ENCODE measurements at regions not wholly inside any gene's neighbourhood (a gene's known extent, or its start where the extent isn't known, plus 50 kb on each side); places are given as distances from the start of the nearest gene placed in this dataset.

- no peaks in the 10 kb centered on the region for H3K4me1 Mint-ChIP-seq (ENCODE audit: unreplicated experiment)
- H3K9me3 Mint-ChIP-seq (ENCODE audit: unreplicated experiment) = no peaks in the 10 kb centered on the region
- no peak for DNase-seq (ENCODE audit: extremely low spot score, unreplicated experiment)
- peaks cover 5% of the 10 kb centered on the region for H3K27me3 Mint-ChIP-seq (ENCODE audit: unreplicated experiment)
- TF ChIP-seq, protein P1, sequence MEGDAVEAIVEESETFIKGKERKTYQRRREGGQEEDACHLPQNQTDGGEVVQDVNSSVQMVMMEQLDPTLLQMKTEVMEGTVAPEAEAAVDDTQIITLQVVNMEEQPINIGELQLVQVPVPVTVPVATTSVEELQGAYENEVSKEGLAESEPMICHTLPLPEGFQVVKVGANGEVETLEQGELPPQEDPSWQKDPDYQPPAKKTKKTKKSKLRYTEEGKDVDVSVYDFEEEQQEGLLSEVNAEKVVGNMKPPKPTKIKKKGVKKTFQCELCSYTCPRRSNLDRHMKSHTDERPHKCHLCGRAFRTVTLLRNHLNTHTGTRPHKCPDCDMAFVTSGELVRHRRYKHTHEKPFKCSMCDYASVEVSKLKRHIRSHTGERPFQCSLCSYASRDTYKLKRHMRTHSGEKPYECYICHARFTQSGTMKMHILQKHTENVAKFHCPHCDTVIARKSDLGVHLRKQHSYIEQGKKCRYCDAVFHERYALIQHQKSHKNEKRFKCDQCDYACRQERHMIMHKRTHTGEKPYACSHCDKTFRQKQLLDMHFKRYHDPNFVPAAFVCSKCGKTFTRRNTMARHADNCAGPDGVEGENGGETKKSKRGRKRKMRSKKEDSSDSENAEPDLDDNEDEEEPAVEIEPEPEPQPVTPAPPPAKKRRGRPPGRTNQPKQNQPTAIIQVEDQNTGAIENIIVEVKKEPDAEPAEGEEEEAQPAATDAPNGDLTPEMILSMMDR (IDR thresholded peaks at IDR 0.05) = no peak
- no peak overlapping the region for H3K27ac Mint-ChIP-seq (ENCODE audit: unreplicated experiment)
- no peak overlapping the region for H3K4me3 Mint-ChIP-seq (ENCODE audit: unreplicated experiment)
- H3K36me3 Mint-ChIP-seq (ENCODE audit: unreplicated experiment) = no peaks in the 10 kb centered on the region
Measured at GRCh38 chr3:59254433-59254832, 204.6 kb upstream of the CFAP20DC start.

- DNase-seq (ENCODE audit: extremely low spot score, unreplicated experiment) = no peak
- Mint-ChIP-seq H3K36me3 (ENCODE audit: unreplicated experiment) (no peaks in the 10 kb centered on the region), H3K4me1 (ENCODE audit: unreplicated experiment) (no peaks in the 10 kb centered on the region), H3K9me3 (ENCODE audit: unreplicated experiment) (no peaks in the 10 kb centered on the region), H3K4me3 (ENCODE audit: unreplicated experiment) (no peak overlapping the region), H3K27me3 (ENCODE audit: unreplicated experiment) (peaks cover under 1% of the 10 kb centered on the region), H3K27ac (ENCODE audit: unreplicated experiment) (no peak overlapping the region)
- TF ChIP-seq, protein P1 (IDR thresholded peaks at IDR 0.05) = no peak
Measured at GRCh38 chr3:59253523-59253922, 203.7 kb upstream of the CFAP20DC start.

DNA sequence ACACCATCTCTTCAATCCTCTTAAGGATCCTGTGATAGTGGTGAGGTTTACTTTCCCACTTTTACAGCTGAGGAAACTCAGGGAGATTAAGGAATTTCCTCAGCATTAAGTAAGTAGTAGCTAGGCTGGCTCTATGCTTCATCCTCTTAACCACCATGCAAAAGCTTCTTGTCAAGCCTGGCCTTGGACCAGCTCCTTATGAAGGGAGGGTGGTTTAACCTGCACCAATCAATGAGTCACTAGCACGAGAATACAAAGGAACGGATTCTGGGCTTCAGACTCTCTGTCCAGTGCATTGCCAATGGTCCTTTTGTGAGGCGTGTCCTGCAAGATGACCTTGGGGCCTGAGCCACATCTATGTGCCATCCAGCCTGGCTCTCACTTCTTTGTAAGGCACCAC, 202.0 kb upstream of the CFAP20DC start:
- Mint-ChIP-seq H3K36me3 (ENCODE audit: unreplicated experiment) (no peaks in the 10 kb centered on the region), H3K9me3 (ENCODE audit: unreplicated experiment) (no peaks in the 10 kb centered on the region), H3K4me1 (ENCODE audit: unreplicated experiment) (peaks cover 3% of the 10 kb centered on the region), H3K4me3 (ENCODE audit: unreplicated experiment) (no peak overlapping the region), H3K27me3 (ENCODE audit: unreplicated experiment) (no peaks in the 10 kb centered on the region), H3K27ac (ENCODE audit: unreplicated experiment) (no peak overlapping the region)
- TF ChIP-seq, protein P1 (IDR thresholded peaks at IDR 0.05) = no peak
- no peak for DNase-seq (ENCODE audit: extremely low spot score, unreplicated experiment)

- no peak for DNase-seq (ENCODE audit: extremely low spot score, unreplicated experiment)
- peaks cover 10% of the 10 kb centered on the region for H3K4me1 Mint-ChIP-seq (ENCODE audit: unreplicated experiment)
- H3K9me3 Mint-ChIP-seq (ENCODE audit: unreplicated experiment) = no peaks in the 10 kb centered on the region
- H3K27me3 Mint-ChIP-seq (ENCODE audit: unreplicated experiment) = no peaks in the 10 kb centered on the region
- TF ChIP-seq, protein P1 (IDR thresholded peaks at IDR 0.05) = no peak
- no peak overlapping the region for H3K27ac Mint-ChIP-seq (ENCODE audit: unreplicated experiment)
- no peak overlapping the region for H3K4me3 Mint-ChIP-seq (ENCODE audit: unreplicated experiment)
- no peaks in the 10 kb centered on the region for H3K36me3 Mint-ChIP-seq (ENCODE audit: unreplicated experiment)
Measured at GRCh38 chr3:59250600-59250999, 200.8 kb upstream of the CFAP20DC start.

- DNase-seq (ENCODE audit: extremely low spot score, unreplicated experiment) = no peak
Measured at GRCh38 chr3:59249698-59250361, 200.0 kb upstream of the CFAP20DC start.

More at GRCh38 chr3:59249698-59250361, 200.0 kb upstream of the CFAP20DC start:
- TF ChIP-seq, protein P1 (IDR thresholded peaks at IDR 0.05) = no peak
- Mint-ChIP-seq H3K27ac (ENCODE audit: unreplicated experiment) (no peak overlapping the region), H3K9me3 (ENCODE audit: unreplicated experiment) (no peaks in the 10 kb centered on the region), H3K4me3 (ENCODE audit: unreplicated experiment) (no peak overlapping the region), H3K27me3 (ENCODE audit: unreplicated experiment) (no peaks in the 10 kb centered on the region), H3K36me3 (ENCODE audit: unreplicated experiment) (no peaks in the 10 kb centered on the region), H3K4me1 (ENCODE audit: unreplicated experiment) (peaks cover 15% of the 10 kb centered on the region)

All from osteocyte (in vitro differentiated cells).